ENCODE measurements at regions not wholly inside any gene's neighbourhood (a gene's known extent, or its start where the extent isn't known, plus 50 kb on each side); places are given as distances from the start of the nearest gene placed in this dataset.

GRCh38 chr3:139159356-139159755 is 114.7 kb upstream of the PRR23C start:
- intact Hi-C loops (cut with DNase I), result no loop called here
- TF ChIP-seq, protein P1, sequence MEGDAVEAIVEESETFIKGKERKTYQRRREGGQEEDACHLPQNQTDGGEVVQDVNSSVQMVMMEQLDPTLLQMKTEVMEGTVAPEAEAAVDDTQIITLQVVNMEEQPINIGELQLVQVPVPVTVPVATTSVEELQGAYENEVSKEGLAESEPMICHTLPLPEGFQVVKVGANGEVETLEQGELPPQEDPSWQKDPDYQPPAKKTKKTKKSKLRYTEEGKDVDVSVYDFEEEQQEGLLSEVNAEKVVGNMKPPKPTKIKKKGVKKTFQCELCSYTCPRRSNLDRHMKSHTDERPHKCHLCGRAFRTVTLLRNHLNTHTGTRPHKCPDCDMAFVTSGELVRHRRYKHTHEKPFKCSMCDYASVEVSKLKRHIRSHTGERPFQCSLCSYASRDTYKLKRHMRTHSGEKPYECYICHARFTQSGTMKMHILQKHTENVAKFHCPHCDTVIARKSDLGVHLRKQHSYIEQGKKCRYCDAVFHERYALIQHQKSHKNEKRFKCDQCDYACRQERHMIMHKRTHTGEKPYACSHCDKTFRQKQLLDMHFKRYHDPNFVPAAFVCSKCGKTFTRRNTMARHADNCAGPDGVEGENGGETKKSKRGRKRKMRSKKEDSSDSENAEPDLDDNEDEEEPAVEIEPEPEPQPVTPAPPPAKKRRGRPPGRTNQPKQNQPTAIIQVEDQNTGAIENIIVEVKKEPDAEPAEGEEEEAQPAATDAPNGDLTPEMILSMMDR (IDR thresholded peaks at IDR 0.05), result no peak
- Histone ChIP-seq H3K27ac (no peak overlapping the region), H3K27me3 (peaks cover 0 to 4% (median 0%) of the 10 kb centered on the region in 7 donors), H3K36me3 (no peaks in the 10 kb centered on the region), H3K4me3 (no peak overlapping the region), H3K9me3 (no peaks in the 10 kb centered on the region), H3K4me1 (no peaks in the 10 kb centered on the region)
- 61 to 65% methylated on average over 3 of the region's 3 CpGs for whole genome bisulfite sequencing, 2 donors
- no peak for DNase-seq
- no peak for ATAC-seq

DNA sequence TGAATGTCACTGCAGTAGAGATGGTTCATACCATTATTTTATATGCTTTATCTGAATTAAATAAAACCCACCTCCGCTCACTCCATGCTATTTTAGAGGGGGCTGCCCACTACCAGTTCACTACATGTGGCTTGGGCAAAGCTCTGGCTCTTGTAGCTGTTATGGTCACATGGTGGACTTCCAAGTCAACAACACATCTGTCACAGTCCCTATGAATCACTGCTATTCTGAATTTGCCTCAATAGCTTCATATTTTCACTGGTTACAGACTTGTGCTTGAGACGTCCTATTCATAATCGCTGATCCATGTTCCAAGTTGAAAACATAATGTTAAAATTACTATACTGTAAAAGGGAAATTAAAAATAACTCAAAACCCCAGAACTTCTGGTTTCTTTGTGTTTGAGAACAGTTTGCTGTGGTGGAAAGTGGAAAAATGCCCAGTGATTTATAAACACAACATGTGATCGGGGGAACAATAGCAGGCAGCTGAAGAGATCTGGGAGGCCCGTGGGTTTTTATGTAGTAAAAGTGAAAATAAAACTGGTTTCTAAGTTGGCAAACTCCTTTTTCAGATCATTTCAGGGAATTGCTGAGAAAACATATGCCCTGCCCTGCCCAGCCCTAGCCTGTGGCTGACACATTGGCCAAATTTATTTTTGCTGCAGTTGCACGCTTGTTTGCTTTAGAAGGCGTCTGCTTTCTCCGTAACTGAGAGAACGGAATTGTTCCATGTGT is 128.8 kb upstream of the PRR23C start:
- ATAC-seq, result peak in 5 of 8 donors; percentile 28 to 59 (median 33)

GRCh38 chr3:139180489-139180888 is 135.8 kb upstream of the PRR23C start:
- TF ChIP-seq, protein P1 (IDR thresholded peaks at IDR 0.05), result no peak
- Histone ChIP-seq H3K9me3 (peaks cover 0 to 27% (median 12%) of the 10 kb centered on the region in 11 donors), H3K27me3 (no peaks in the 10 kb centered on the region), H3K4me1 (no peaks in the 10 kb centered on the region), H3K36me3 (no peaks in the 10 kb centered on the region), H3K27ac (no peak overlapping the region), H3K4me3 (no peak overlapping the region)
- DNase-seq (no peak), ATAC-seq (no peak)
- 96 to 97% methylated on average over 2 of the region's 2 CpGs for WGBS, 2 donors
- intact Hi-C loops (cut with DNase I), result no loop called here

More for the DNA sequence above, 128.8 kb upstream of the PRR23C start:
- 60 to 72% methylated on average over 9 of the region's 9 CpGs for WGBS, 2 donors
- no peak for DNase-seq
- H3K9me3 ChIP-seq, result peaks cover 0 to 7% (median 0%) of the 10 kb centered on the region in 11 donors
- H3K4me3 ChIP-seq, result peak overlapping the region in 5 of 10 donors; percentile 5 to 40 (median 8)
- intact Hi-C loops (cut with DNase I), result no loop called here
- H3K27ac ChIP-seq, result no peak overlapping the region
- TF ChIP-seq, protein P1 (IDR thresholded peaks at IDR 0.05), result no peak
- H3K27me3 ChIP-seq, result no peaks in the 10 kb centered on the region
- no peaks in the 10 kb centered on the region for H3K36me3 ChIP-seq
- H3K4me1 ChIP-seq, result no peaks in the 10 kb centered on the region

- Histone ChIP-seq H3K9me3 (peaks cover 0 to 27% (median 12%) of the 10 kb centered on the region in 11 donors), H3K27ac (no peak overlapping the region), H3K36me3 (no peaks in the 10 kb centered on the region), H3K27me3 (no peaks in the 10 kb centered on the region), H3K4me3 (no peak overlapping the region), H3K4me1 (no peaks in the 10 kb centered on the region)
- DNase-seq, result no peak
- ATAC-seq, result peak in 1 of 8 donors; percentile 38
- intact Hi-C loops (cut with DNase I), result no loop called here
- WGBS, 2 donors, result 42 to 63% methylated on average over 2 of the region's 2 CpGs
- TF ChIP-seq, protein P1 (IDR thresholded peaks at IDR 0.05), result no peak
These were observed 137.5 kb upstream of the PRR23C start for GRCh38 chr3:139182143-139182542.
